HUES64 (cell line): ENCODE measurements at regions not wholly inside any gene's neighbourhood (a gene's known extent, or its start where the extent isn't known, plus 50 kb on each side); places are given as distances from the start of the nearest gene placed in this dataset.
A peak's percentile ranks its signal among the peaks of the same experiment; 100 is the strongest.

Source experiments
- H3K27ac ChIP-seq: 2 replicates; pipeline ENCODE4 v1.7.0; 2013; ENCODE audit warnings: low read depth, low read length, inconsistent platforms
- H3K27me3 ChIP-seq: 2 replicates; pipeline ENCODE4 v1.6.1; 2013; ENCODE audit warnings: mild to moderate bottlenecking, low read length; ENCODE audit not compliant: insufficient read depth
- H3K36me3 ChIP-seq: 2 replicates; pipeline ENCODE4 v1.6.1; 2013; ENCODE audit warnings: mild to moderate bottlenecking, low read length; ENCODE audit not compliant: insufficient read depth
- H3K4me1 ChIP-seq: 2 replicates; pipeline ENCODE4 v1.6.1; 2013; ENCODE audit warnings: mild to moderate bottlenecking, low read length, moderate library complexity; ENCODE audit not compliant: insufficient read depth
- H3K4me3 ChIP-seq: 2 replicates; pipeline ENCODE4 v1.5.1; 2013; ENCODE audit warnings: mild to moderate bottlenecking, low read length, moderate library complexity
- H3K9ac ChIP-seq: 2 replicates; pipeline ENCODE4 v1.6.1; 2013; ENCODE audit warnings: mild to moderate bottlenecking, low read depth, low read length
- H3K9me3 ChIP-seq: 2 replicates; pipeline ENCODE4 v1.6.1; 2013; ENCODE audit warnings: low read depth, low read length; ENCODE audit not compliant: insufficient read depth
- WGBS: fragments of 150-250, 120-280 bp; methylation state at CpG from one replicate; pipeline ENCODE4 v1.1.7; 2013; ENCODE audit warnings: missing lambda C conversion rate; 5-methylcytosine and 5-hydroxymethylcytosine counted together

GRCh38 chr18:29198834-29199233, 1021.9 kb upstream of the CDH2 start:
- Histone ChIP-seq H3K4me1 (no peaks in the 10 kb centered on the region), H3K9me3 (no peaks in the 10 kb centered on the region), H3K27me3 (no peaks in the 10 kb centered on the region), H3K36me3 (no peaks in the 10 kb centered on the region), H3K4me3 (no peak overlapping the region), H3K27ac (no peak overlapping the region), H3K9ac (no peak overlapping the region)
- 83% methylated on average over 3 of the region's 3 CpGs for WGBS

- no peak overlapping the region for H3K4me3 ChIP-seq
- whole genome bisulfite sequencing, result 97% methylated on average over 3 of the region's 3 CpGs
- H3K27ac ChIP-seq, result no peak overlapping the region
Measured at GRCh38 chr18:29196307-29196706, 1019.4 kb upstream of the CDH2 start.

GRCh38 chr18:29191263-29191662, 1014.3 kb upstream of the CDH2 start:
- H3K36me3 ChIP-seq, result no peaks in the 10 kb centered on the region
- no peaks in the 10 kb centered on the region for H3K27me3 ChIP-seq
- H3K27ac ChIP-seq, result no peak overlapping the region
- H3K9ac ChIP-seq, result no peak overlapping the region
- H3K4me1 ChIP-seq, result no peaks in the 10 kb centered on the region
- WGBS, result 88% methylated on average over 3 of the region's 3 CpGs
- no peak overlapping the region for H3K4me3 ChIP-seq
- H3K9me3 ChIP-seq, result no peaks in the 10 kb centered on the region

More at GRCh38 chr18:29196307-29196706, 1019.4 kb upstream of the CDH2 start:
- H3K4me1 ChIP-seq, result no peaks in the 10 kb centered on the region
- H3K36me3 ChIP-seq, result no peaks in the 10 kb centered on the region
- H3K9me3 ChIP-seq, result no peaks in the 10 kb centered on the region
- no peaks in the 10 kb centered on the region for H3K27me3 ChIP-seq
- no peak overlapping the region for H3K9ac ChIP-seq

DNA sequence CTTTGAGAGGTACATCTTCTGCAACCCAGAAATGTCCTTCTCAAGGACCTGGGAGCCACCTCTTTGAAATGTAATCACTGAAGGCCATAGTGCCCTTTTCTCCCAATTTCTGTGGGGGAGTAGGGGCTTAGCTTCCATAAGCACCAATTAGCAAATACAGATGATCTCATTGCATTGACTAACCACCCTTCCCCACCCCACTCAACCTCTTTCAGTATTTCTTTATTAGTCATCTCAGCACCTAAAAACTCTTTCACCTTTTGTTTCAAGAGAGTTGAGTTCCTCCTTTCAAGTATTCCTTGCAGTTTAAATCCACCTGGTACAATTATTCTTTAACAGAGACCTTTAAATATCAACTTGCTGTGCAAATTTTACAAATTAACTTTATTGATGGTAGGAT, 1011.8 kb upstream of the CDH2 start:
- H3K36me3 ChIP-seq, result no peaks in the 10 kb centered on the region
- no peak overlapping the region for H3K27ac ChIP-seq
- no peak overlapping the region for H3K4me3 ChIP-seq
- no peak overlapping the region for H3K9ac ChIP-seq
- H3K27me3 ChIP-seq, result no peaks in the 10 kb centered on the region
- no peaks in the 10 kb centered on the region for H3K9me3 ChIP-seq
- no peaks in the 10 kb centered on the region for H3K4me1 ChIP-seq

DNA sequence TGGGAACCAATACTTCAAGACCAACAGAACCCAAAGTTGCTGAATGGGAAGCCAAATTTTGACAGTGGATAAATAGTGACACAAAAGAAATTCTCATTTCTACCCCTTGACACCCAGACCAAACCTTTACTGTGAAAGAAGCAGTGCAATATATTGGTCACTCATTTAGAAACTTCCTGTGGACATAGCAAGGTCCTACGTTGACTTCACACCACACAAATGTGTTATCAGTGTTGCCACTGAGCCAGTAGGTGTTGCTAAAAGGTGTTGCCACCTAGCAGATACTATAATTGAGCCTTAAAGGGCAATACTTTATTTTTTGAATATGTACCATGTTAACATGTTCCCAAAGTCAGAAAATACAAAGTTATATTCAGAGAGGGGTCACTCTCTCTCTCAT, 1008.9 kb upstream of the CDH2 start:
- WGBS, result 86% methylated on average over 1 of the region's 1 CpG

GRCh38 chr18:29184654-29185053, 1007.7 kb upstream of the CDH2 start:
- H3K9ac ChIP-seq, result no peak overlapping the region
- WGBS, result 92% methylated on average over 6 of the region's 7 CpGs
- no peaks in the 10 kb centered on the region for H3K36me3 ChIP-seq
- no peaks in the 10 kb centered on the region for H3K27me3 ChIP-seq
- H3K27ac ChIP-seq, result no peak overlapping the region
- H3K4me3 ChIP-seq, result no peak overlapping the region
- H3K4me1 ChIP-seq, result peaks cover 13% of the 10 kb centered on the region; the same call in 1 of the 2 replicates
- H3K9me3 ChIP-seq, result no peaks in the 10 kb centered on the region

More for the DNA sequence above, 1008.9 kb upstream of the CDH2 start:
- no peaks in the 10 kb centered on the region for H3K27me3 ChIP-seq
- H3K36me3 ChIP-seq, result no peaks in the 10 kb centered on the region
- H3K4me3 ChIP-seq, result no peak overlapping the region
- peaks cover 13% of the 10 kb centered on the region; the same call in 1 of the 2 replicates for H3K4me1 ChIP-seq
- H3K27ac ChIP-seq, result no peak overlapping the region
- H3K9ac ChIP-seq, result no peak overlapping the region
- H3K9me3 ChIP-seq, result no peaks in the 10 kb centered on the region

DNA sequence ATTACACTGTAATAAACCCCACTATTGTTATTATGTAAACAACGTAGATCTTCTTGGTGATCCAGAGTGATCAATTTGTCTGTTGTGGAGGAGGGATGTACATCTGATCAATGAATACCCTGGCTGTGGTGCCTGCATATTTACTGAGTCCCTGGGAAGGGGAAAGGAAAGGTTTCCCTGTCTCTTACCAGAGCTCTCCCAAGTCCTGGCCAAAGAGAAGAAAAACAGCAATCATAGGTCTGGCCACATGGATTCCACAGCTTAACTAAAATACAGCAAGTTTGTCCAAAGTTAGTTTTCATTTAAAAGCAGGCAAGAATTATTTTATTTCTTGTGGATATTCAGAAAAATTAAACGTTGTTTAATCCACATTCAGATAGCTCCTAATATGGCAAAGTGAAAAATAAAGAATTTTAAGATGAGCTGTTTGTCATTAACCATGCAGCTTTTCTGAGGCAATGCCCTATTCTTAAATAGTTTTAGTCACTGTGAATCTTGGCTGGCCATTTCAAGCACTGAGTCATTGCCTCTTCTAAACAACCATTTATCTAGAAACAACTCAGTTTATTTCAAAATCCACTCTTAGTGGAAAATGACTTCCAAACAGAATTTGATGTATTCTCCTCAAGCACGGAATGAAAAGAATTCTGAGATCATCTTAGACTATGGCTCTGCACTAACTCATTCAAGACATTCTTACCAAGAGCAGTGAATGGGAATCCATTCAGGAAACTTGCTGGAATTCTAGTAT, 1004.4 kb upstream of the CDH2 start:
- 90% methylated on average over 2 of the region's 3 CpGs for WGBS
- Histone ChIP-seq H3K4me3 (no peak overlapping the region), H3K27me3 (no peaks in the 10 kb centered on the region), H3K9ac (no peak overlapping the region), H3K9me3 (no peaks in the 10 kb centered on the region), H3K36me3 (no peaks in the 10 kb centered on the region), H3K4me1 (peaks cover 13% of the 10 kb centered on the region; the same call in 1 of the 2 replicates), H3K27ac (peak overlapping the region; percentile 59; the same call in 1 of the 2 replicates)

GRCh38 chr18:29176681-29177080, 999.8 kb upstream of the CDH2 start:
- Histone ChIP-seq H3K4me1 (peaks cover 8% of the 10 kb centered on the region; the same call in 1 of the 2 replicates), H3K36me3 (no peaks in the 10 kb centered on the region), H3K4me3 (no peak overlapping the region), H3K27me3 (no peaks in the 10 kb centered on the region), H3K9me3 (no peaks in the 10 kb centered on the region), H3K9ac (no peak overlapping the region), H3K27ac (no peak overlapping the region)
- WGBS, result no CpG with 5 or more reads among the region's 1 CpG

GRCh38 chr18:29174891-29175290, 998.0 kb upstream of the CDH2 start:
- Histone ChIP-seq H3K27ac (no peak overlapping the region), H3K9me3 (no peaks in the 10 kb centered on the region), H3K4me1 (no peaks in the 10 kb centered on the region), H3K9ac (no peak overlapping the region), H3K27me3 (no peaks in the 10 kb centered on the region), H3K36me3 (no peaks in the 10 kb centered on the region), H3K4me3 (no peak overlapping the region)
- WGBS, result 77% methylated on average over 3 of the region's 3 CpGs

GRCh38 chr18:29172756-29173067, 995.8 kb upstream of the CDH2 start:
- H3K27me3 ChIP-seq, result no peaks in the 10 kb centered on the region
- H3K9ac ChIP-seq, result no peak overlapping the region
- no peaks in the 10 kb centered on the region for H3K9me3 ChIP-seq
- no peak overlapping the region for H3K27ac ChIP-seq
- H3K36me3 ChIP-seq, result no peaks in the 10 kb centered on the region
- WGBS, result 88% methylated on average over 1 of the region's 1 CpG
- no peaks in the 10 kb centered on the region for H3K4me1 ChIP-seq
- no peak overlapping the region for H3K4me3 ChIP-seq

GRCh38 chr18:29171892-29172755, 995.2 kb upstream of the CDH2 start:
- WGBS, result 90% methylated on average over 2 of the region's 5 CpGs
- no peak overlapping the region for H3K27ac ChIP-seq
- H3K4me3 ChIP-seq, result no peak overlapping the region
- H3K27me3 ChIP-seq, result no peaks in the 10 kb centered on the region
- H3K9me3 ChIP-seq, result no peaks in the 10 kb centered on the region
- H3K4me1 ChIP-seq, result no peaks in the 10 kb centered on the region
- H3K9ac ChIP-seq, result no peak overlapping the region
- no peaks in the 10 kb centered on the region for H3K36me3 ChIP-seq
